Urinary bladder (tissue), 3 donors: ENCODE measurements at regions not wholly inside any gene's neighbourhood (a gene's known extent, or its start where the extent isn't known, plus 50 kb on each side); places are given as distances from the start of the nearest gene placed in this dataset.
"Not testable (repeated sequence)": the region's sequence is repeated elsewhere in the genome, so short reads cannot be mapped to it uniquely, and the experiment has no call there.

ENCODE experiments used
- DNase-seq: peaks from one replicate; pipeline ENCODE4 v3.0.0-alpha.2; 2015; ENCODE audit errors: extremely low spot score
- H3K27ac ChIP-seq: one replicate; pipeline ENCODE4 v1.5.1; 2013; ENCODE audit warnings: low read depth, mild to moderate bottlenecking, moderate library complexity
- H3K36me3 ChIP-seq: one replicate; pipeline ENCODE4 v1.6.1; 2013; ENCODE audit warnings: mild to moderate bottlenecking, moderate library complexity; ENCODE audit not compliant: insufficient read depth
- H3K4me1 ChIP-seq: one replicate; pipeline ENCODE4 v1.6.1; 2013; ENCODE audit warnings: mild to moderate bottlenecking, moderate library complexity; ENCODE audit not compliant: insufficient read depth
- H3K4me3 ChIP-seq: one replicate; pipeline ENCODE4 v1.5.1; 2013; ENCODE audit warnings: low read depth, low read length
- WGBS: extraction: QIAGEN DNeasy Blood & Tissue Kit; methylation state at CpG from one replicate; pipeline ENCODE4 v1.1.7; 2013; 5-methylcytosine and 5-hydroxymethylcytosine counted together
- donor health status: healthy with polysubstance abuse.
- donor health status: healthy.

GRCh38 chr5:116709082-116709481, 134.5 kb upstream of the SEMA6A start:
- no peak for DNase-seq
- H3K4me3 ChIP-seq: no peak overlapping the region
- no peak overlapping the region for H3K27ac ChIP-seq
- H3K4me1 ChIP-seq: no peaks in the 10 kb centered on the region
- 87% methylated on average over 5 of the region's 5 CpGs for WGBS
- H3K36me3 ChIP-seq: no peaks in the 10 kb centered on the region

GRCh38 chr5:116705121-116705519, 130.5 kb upstream of the SEMA6A start:
- not testable (repeated sequence) for H3K4me1 ChIP-seq, H3K27ac ChIP-seq, H3K36me3 ChIP-seq, H3K4me3 ChIP-seq, DNase-seq
- WGBS: 93% methylated on average over 3 of the region's 3 CpGs

- no peak for DNase-seq
- H3K27ac ChIP-seq: no peak overlapping the region
- H3K4me3 ChIP-seq: no peak overlapping the region
- 92% methylated on average over 5 of the region's 5 CpGs for WGBS
- H3K36me3 ChIP-seq: no peaks in the 10 kb centered on the region
- no peaks in the 10 kb centered on the region for H3K4me1 ChIP-seq
Observed at GRCh38 chr5:116703941-116704340, 129.3 kb upstream of the SEMA6A start.

- Histone ChIP-seq H3K27ac (no peak overlapping the region), H3K4me1 (no peaks in the 10 kb centered on the region), H3K36me3 (no peaks in the 10 kb centered on the region), H3K4me3 (no peak overlapping the region)
- DNase-seq: no peak
- 92% methylated on average over 4 of the region's 4 CpGs for WGBS
Observed at GRCh38 chr5:116703328-116703727, 128.7 kb upstream of the SEMA6A start.

GRCh38 chr5:116702776-116703175, 128.2 kb upstream of the SEMA6A start:
- DNase-seq: no peak
- Histone ChIP-seq H3K27ac (no peak overlapping the region), H3K4me1 (no peaks in the 10 kb centered on the region), H3K4me3 (no peak overlapping the region), H3K36me3 (no peaks in the 10 kb centered on the region)
- WGBS: 93% methylated on average over 1 of the region's 1 CpG

DNA sequence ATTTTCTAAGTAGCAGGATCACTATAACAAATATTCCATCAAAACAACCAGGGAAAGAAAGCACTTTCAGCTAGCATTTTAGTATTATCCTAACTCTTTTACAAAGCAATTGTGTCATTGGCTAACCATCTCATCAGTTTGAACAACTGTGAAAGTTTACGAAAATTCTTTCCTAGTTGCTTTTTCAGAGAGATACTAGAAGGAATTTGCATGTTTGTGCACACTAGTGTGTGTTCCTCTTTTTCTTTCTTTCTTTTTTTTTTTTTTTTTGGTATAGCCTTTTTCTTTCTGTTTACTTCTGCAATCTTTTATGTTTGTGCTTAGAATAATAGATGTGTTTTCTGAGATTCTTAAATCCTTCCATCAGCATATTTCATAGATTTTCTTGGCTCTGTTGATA, 124.7 kb upstream of the SEMA6A start:
- WGBS: 60% methylated on average over 1 of the region's 1 CpG
- H3K4me3 ChIP-seq: no peak overlapping the region

DNA sequence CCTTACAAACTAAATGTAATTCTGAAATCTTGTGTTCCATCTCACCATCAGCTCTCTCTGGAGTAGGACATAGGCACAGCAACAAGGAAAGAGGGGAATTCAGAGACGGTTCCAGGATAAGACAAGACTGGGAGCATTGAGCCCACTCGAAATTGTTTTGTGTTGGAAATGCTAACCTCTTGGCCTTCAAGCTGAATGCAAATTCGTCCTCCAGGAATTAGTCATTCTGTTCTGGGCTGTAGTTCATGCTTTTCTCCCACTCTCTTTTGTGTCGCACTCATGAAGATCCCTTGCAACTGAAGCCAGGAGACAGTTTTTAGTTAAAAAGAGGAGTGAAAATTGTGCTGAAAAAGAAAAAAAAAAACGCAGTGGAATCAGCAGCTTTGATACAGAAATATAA, 121.7 kb upstream of the SEMA6A start:
- Histone ChIP-seq H3K36me3 (no peaks in the 10 kb centered on the region), H3K4me1 (no peaks in the 10 kb centered on the region), H3K4me3 (no peak overlapping the region), H3K27ac (no peak overlapping the region)
- 38% methylated on average over 5 of the region's 5 CpGs for WGBS
- DNase-seq: peak; percentile 6

More for the DNA sequence above, 124.7 kb upstream of the SEMA6A start:
- H3K27ac ChIP-seq: no peak overlapping the region
- no peaks in the 10 kb centered on the region for H3K4me1 ChIP-seq
- DNase-seq: no peak
- no peaks in the 10 kb centered on the region for H3K36me3 ChIP-seq

- Histone ChIP-seq H3K36me3 (no peaks in the 10 kb centered on the region), H3K4me1 (no peaks in the 10 kb centered on the region), H3K27ac (no peak overlapping the region), H3K4me3 (no peak overlapping the region)
- DNase-seq: peak; percentile 6
- 66% methylated on average over 3 of the region's 3 CpGs for WGBS
Observed at GRCh38 chr5:116695681-116696080, 121.1 kb upstream of the SEMA6A start.

DNA sequence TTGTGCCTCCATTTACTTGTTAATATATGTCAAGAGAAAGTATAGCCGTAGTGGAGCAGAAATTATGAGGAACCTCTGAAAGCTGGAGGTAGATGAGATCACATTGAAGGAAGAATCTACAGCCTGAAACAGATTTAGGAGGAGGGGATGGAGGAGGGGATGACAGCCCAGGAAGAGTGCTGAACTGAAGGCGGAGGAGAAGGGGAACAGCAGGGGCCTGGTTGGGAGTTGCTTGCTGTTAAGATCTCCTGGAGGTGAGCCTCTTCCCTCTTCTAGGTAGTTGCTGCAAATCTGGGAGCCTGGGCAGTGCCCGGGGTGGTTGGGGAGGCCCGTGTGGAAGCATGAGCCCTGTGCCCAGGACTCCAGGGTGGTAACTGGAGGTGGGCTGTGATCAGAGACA, 111.8 kb upstream of the SEMA6A start:
- DNase-seq: no peak
- H3K36me3 ChIP-seq: no peaks in the 10 kb centered on the region
- H3K4me1 ChIP-seq: no peaks in the 10 kb centered on the region
- H3K27ac ChIP-seq: no peak overlapping the region
- H3K4me3 ChIP-seq: no peak overlapping the region
- WGBS: 91% methylated on average over 4 of the region's 4 CpGs

- Histone ChIP-seq H3K4me1 (no peaks in the 10 kb centered on the region), H3K4me3 (no peak overlapping the region), H3K36me3 (no peaks in the 10 kb centered on the region), H3K27ac (no peak overlapping the region)
- no peak for DNase-seq
- WGBS: 87% methylated on average over 9 of the region's 9 CpGs
Observed at GRCh38 chr5:116685931-116686330, 111.3 kb upstream of the SEMA6A start.

DNA sequence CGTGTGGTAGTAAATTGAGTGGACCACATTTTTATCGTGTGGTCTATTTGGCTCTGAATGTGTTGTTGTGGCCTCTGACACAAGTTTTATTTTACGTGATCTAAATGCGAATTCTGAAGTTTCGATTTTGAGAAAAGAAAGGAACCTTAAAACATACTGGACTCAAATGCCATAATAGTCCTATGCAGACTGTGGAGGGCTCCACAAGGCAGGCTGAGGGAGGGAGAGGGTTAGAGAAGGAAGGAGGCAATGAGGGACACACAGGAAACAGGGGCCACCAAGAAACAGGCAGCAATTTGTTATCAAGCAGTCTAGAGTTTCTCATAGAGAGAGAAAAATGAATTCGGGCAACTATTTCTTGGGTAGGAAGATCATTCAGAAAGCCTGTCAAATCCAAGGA, 110.4 kb upstream of the SEMA6A start:
- Histone ChIP-seq H3K27ac (no peak overlapping the region), H3K36me3 (no peaks in the 10 kb centered on the region), H3K4me3 (no peak overlapping the region), H3K4me1 (no peaks in the 10 kb centered on the region)
- 92% methylated on average over 6 of the region's 6 CpGs for WGBS
- no peak for DNase-seq

DNA sequence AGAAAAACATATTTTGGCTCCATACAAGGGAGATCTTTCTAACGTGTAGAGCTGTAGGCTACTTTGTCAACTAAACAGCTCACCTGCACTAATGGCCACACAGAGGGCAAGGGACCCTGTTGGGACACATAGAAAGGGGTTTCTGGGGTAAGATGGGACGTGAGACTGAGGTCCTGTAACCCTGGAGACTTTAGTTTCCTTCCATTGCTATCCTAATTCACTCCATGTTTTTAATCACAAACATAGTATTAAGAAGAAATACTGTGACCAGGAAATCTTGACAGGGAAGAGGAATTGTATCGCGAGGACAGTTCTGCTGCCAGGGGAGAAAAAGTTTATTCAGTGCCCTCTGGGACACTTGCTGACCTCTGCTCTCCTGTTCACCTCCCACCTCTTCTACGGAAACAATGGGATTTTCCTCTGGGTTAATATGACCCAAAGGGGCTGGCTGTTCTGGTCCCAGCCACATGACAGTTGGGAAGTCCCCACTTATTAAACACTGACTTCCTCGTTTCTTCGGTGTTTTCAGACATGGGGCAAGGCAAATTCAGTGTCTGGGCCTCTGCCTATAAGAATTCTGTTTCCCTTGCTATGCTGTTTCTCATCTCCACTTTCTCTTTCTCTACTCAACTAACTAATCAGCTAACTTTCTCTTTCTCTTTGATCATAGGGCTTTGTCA, 106.9 kb upstream of the SEMA6A start:
- Histone ChIP-seq H3K36me3 (no peaks in the 10 kb centered on the region), H3K27ac (no peak overlapping the region), H3K4me1 (no peaks in the 10 kb centered on the region), H3K4me3 (no peak overlapping the region)
- no peak for DNase-seq
- 84% methylated on average over 7 of the region's 7 CpGs for WGBS

GRCh38 chr5:116675626-116675910, 100.9 kb upstream of the SEMA6A start:
- Histone ChIP-seq H3K36me3 (no peaks in the 10 kb centered on the region), H3K4me1 (no peaks in the 10 kb centered on the region), H3K4me3 (no peak overlapping the region), H3K27ac (no peak overlapping the region)
- WGBS: 83% methylated on average over 4 of the region's 4 CpGs
- DNase-seq: no peak

DNA sequence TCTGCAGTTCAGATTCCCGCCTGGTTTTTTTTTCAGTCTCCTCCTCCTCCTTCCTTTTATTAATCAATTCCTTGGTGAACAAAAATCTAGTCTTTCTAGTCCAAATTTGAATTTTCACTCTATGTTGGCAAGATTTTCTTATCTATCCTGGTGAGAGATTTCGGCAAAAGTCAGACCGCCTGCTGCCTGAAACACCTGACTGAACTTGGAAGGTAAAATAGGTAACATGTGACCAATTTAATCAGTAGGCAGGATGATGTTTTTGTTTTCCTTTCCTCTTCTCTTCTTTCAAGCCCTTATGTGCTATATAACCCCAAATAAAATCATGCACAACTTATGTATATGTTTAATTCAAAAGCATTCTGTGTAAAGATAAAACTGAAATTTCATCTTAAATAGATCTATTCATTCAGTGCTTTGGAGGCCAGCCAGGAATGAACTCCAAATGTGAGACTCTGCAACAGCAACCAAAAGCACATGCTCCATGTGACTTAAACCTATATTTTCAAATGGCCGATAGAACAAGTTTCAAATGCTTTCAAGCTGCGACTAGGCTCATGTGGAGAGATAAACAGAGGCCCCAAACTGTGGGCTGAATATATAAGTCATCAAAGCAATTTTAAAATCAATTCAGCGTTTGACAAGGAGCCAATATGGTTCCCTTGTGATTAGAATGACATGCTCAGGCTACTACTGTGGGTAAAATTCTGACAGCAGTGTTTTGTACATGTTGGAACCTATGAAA, 100.4 kb upstream of the SEMA6A start:
- no peak overlapping the region for H3K4me3 ChIP-seq
- no peak for DNase-seq
- 69% methylated on average over 6 of the region's 6 CpGs for WGBS

More for the DNA sequence above, 100.4 kb upstream of the SEMA6A start:
- Histone ChIP-seq H3K36me3 (no peaks in the 10 kb centered on the region), H3K4me1 (no peaks in the 10 kb centered on the region), H3K27ac (no peak overlapping the region)
